ENCODE measurements at regions not wholly inside any gene's neighbourhood (a gene's known extent, or its start where the extent isn't known, plus 50 kb on each side); places are given as distances from the start of the nearest gene placed in this dataset.

GRCh38 chr12:90520002-90520734 lies 434.8 kb downstream of the CCER1 start:
- TF ChIP-seq POLR2AphosphoS5 (IDR thresholded peaks at IDR 0.05; ENCODE audit: borderline replicate concordance, low read depth, low read length) (no peak), EZH2 (IDR thresholded peaks at IDR 0.05) (no peak)
